Activated naive CD8-positive, alpha-beta T cell treated with anti-CD3 and anti-CD28 coated beads, Interleukin-2, amount 50 U/mL, for 24 hours (primary cell): ENCODE measurements at regions not wholly inside any gene's neighbourhood (a gene's known extent, or its start where the extent isn't known, plus 50 kb on each side); places are given as distances from the start of the nearest gene placed in this dataset.
"Not testable (repeated sequence)": the region's sequence is repeated elsewhere in the genome, so short reads cannot be mapped to it uniquely, and the experiment has no call there.

Experiments
- ATAC-seq: fragments of 150-1000 bp; cut with Tn5 transposase; one replicate; pipeline ENCODE4 v1.10.0; 2021
- DNase-seq: peaks from one replicate; pipeline ENCODE4 v3.0.0; 2021
- H3K27ac Mint-ChIP-seq: one replicate; pipeline ENCODE4 v1.8.0; 2021; ENCODE audit warnings: mild to moderate bottlenecking, mixed read lengths
- H3K27me3 Mint-ChIP-seq: one replicate; pipeline ENCODE4 v1.8.0; 2021; ENCODE audit warnings: mixed read lengths
- H3K36me3 Mint-ChIP-seq: one replicate; pipeline ENCODE4 v1.8.0; 2021; ENCODE audit warnings: low read depth, mixed read lengths
- H3K4me1 Mint-ChIP-seq: one replicate; pipeline ENCODE4 v1.8.0; 2021; ENCODE audit warnings: mixed read lengths
- H3K4me3 Mint-ChIP-seq: one replicate; pipeline ENCODE4 v1.8.0; 2021; ENCODE audit warnings: mild to moderate bottlenecking, moderate library complexity, mixed read lengths
- H3K9me3 Mint-ChIP-seq: one replicate; pipeline ENCODE4 v1.8.0; 2021; ENCODE audit warnings: mixed read lengths

- Mint-ChIP-seq H3K36me3 (no peaks in the 10 kb centered on the region), H3K9me3 (peaks cover 4% of the 10 kb centered on the region), H3K27ac (no peak overlapping the region), H3K4me3 (no peak overlapping the region), H3K27me3 (no peaks in the 10 kb centered on the region), H3K4me1 (no peaks in the 10 kb centered on the region)
- no peak for ATAC-seq
- DNase-seq = no peak
These were observed 689.0 kb downstream of the TDRD15 start for GRCh38 chr2:21812766-21813165.

- Mint-ChIP-seq H3K27ac (no peak overlapping the region), H3K27me3 (no peaks in the 10 kb centered on the region)
These were observed 690.9 kb downstream of the TDRD15 start for GRCh38 chr2:21814588-21815149.

DNA sequence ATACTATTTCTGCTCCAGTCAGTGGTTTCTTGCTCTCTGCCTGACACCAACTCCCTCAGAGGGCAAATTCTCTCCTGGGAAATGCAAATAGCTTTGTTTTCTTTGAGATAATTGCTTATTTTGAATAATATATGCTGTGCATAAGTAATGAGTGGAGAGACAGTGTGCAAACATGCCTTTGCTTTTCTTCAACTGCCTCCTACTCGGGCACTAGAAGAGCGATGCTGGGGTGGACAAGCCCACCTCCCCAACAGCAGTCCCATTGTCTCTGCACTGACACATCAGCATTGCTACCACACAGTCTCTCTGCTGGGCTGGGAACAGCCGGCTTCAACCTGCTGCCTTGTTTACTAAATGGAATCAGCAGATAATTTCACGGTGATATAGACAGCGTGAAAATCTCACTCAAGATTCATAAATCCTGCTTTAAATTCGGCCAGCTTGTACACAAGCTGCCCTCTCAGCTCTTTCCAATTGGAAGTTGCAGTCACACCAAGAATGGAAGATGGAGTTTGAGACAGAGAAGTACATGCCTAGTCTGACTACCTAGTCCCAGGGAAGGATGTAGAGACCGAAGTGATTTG lies 694.5 kb downstream of the TDRD15 start:
- Mint-ChIP-seq H3K4me3 (no peak overlapping the region), H3K4me1 (no peaks in the 10 kb centered on the region), H3K27me3 (no peaks in the 10 kb centered on the region), H3K9me3 (peaks cover 4% of the 10 kb centered on the region), H3K27ac (no peak overlapping the region), H3K36me3 (no peaks in the 10 kb centered on the region)
- no peak for ATAC-seq
- DNase-seq = no peak

More at GRCh38 chr2:21814588-21815149, 690.9 kb downstream of the TDRD15 start:
- Mint-ChIP-seq H3K4me3 (no peak overlapping the region), H3K9me3 (peaks cover 8% of the 10 kb centered on the region), H3K36me3 (no peaks in the 10 kb centered on the region), H3K4me1 (no peaks in the 10 kb centered on the region)
- ATAC-seq = no peak
- DNase-seq = no peak

GRCh38 chr2:21819454-21819853 lies 695.7 kb downstream of the TDRD15 start:
- Mint-ChIP-seq H3K27ac (no peak overlapping the region), H3K27me3 (no peaks in the 10 kb centered on the region), H3K36me3 (no peaks in the 10 kb centered on the region), H3K4me3 (no peak overlapping the region), H3K4me1 (no peaks in the 10 kb centered on the region), H3K9me3 (peaks cover 4% of the 10 kb centered on the region)
- ATAC-seq = no peak
- no peak for DNase-seq

DNA sequence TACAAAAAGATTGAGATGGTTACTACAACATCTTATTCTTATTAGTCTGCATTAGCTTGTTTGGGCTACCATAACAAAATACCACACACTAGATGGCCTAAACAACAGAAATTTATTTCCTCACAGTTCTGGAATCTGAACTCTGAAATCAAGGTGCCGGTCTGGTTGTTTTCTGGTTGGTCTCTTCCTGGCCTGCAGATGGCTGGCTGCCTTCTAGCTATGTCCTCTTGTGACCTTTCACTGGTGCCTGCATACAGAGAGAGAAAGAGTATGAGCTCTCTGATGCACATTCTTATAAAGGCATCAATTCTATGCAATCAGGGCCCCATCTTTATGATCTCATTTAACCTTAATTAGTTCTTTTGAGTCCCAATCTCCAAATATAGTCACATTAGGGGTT lies 696.5 kb downstream of the TDRD15 start:
- no peaks in the 10 kb centered on the region for H3K36me3 Mint-ChIP-seq
- H3K4me3 Mint-ChIP-seq = no peak overlapping the region
- no peaks in the 10 kb centered on the region for H3K27me3 Mint-ChIP-seq
- no peak overlapping the region for H3K27ac Mint-ChIP-seq
- H3K4me1 Mint-ChIP-seq = no peaks in the 10 kb centered on the region
- no peak for ATAC-seq
- DNase-seq = no peak
- peaks cover 4% of the 10 kb centered on the region for H3K9me3 Mint-ChIP-seq

DNA sequence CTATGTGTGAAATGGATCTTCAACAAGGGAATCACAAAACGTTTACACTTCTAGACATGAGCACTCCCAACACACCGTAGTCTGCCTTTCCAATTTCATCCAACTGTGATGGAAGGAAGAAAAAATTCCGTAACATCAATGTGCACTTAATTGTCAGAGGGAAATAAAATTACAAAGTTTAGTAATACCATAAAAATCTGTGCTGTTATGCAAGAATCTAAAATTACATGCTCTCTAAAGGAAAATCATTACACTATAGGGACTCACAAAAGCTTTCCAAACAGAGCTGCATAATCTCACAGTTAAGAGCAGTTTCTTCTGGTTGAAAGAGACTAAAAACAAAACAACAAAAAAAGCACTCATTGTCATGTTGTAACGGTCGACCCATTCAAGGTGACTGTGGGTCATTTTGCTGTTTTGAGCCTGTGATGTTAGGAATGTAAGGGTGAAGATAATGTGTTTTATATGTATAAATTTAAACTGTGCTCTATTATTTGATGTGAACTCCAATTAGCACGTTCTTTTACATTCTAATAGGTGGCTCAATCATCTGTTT lies 698.0 kb downstream of the TDRD15 start:
- H3K4me3 Mint-ChIP-seq = no peak overlapping the region
- no peaks in the 10 kb centered on the region for H3K27me3 Mint-ChIP-seq
- DNase-seq (no peak), ATAC-seq (no peak)
- H3K4me1 Mint-ChIP-seq = no peaks in the 10 kb centered on the region
- no peaks in the 10 kb centered on the region for H3K36me3 Mint-ChIP-seq
- H3K9me3 Mint-ChIP-seq = peaks cover 4% of the 10 kb centered on the region
- no peak overlapping the region for H3K27ac Mint-ChIP-seq

GRCh38 chr2:21822505-21822904 lies 698.7 kb downstream of the TDRD15 start:
- no peaks in the 10 kb centered on the region for H3K27me3 Mint-ChIP-seq
- H3K9me3 Mint-ChIP-seq = peaks cover 6% of the 10 kb centered on the region
- ATAC-seq (no peak), DNase-seq (no peak)
- H3K27ac Mint-ChIP-seq = no peak overlapping the region
- H3K4me3 Mint-ChIP-seq = no peak overlapping the region
- H3K36me3 Mint-ChIP-seq = no peaks in the 10 kb centered on the region
- no peaks in the 10 kb centered on the region for H3K4me1 Mint-ChIP-seq

DNA sequence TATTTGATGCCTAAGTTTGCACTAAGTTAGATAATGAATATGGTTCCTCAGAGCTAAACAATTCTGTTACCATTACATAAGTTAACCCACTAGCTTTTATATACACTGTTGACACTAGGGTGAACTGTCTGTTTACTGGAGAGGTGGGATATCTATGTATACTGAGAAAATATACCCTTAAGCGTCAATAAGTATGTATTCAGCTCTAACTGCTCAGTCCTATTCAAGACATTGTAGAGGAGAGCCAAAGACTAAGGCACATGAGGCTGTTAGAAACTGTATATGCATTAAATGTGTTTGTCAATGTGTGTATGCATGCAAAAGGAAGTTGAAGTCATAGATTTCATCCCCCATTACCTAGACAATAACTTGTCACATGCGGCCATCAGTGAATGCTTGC lies 710.0 kb downstream of the TDRD15 start:
- Mint-ChIP-seq H3K36me3 (no peaks in the 10 kb centered on the region), H3K9me3 (peaks cover 22% of the 10 kb centered on the region), H3K4me3 (no peak overlapping the region), H3K4me1 (no peaks in the 10 kb centered on the region), H3K27ac (no peak overlapping the region), H3K27me3 (no peaks in the 10 kb centered on the region)
- ATAC-seq = no peak
- no peak for DNase-seq

- Mint-ChIP-seq H3K27me3 (no peaks in the 10 kb centered on the region), H3K27ac (no peak overlapping the region), H3K9me3 (peaks cover 11% of the 10 kb centered on the region), H3K4me1 (no peaks in the 10 kb centered on the region), H3K4me3 (no peak overlapping the region), H3K36me3 (no peaks in the 10 kb centered on the region)
- DNase-seq (no peak), ATAC-seq (no peak)
These were observed 712.5 kb downstream of the TDRD15 start for GRCh38 chr2:21836261-21836660.

- DNase-seq (no peak), ATAC-seq (no peak)
- no peaks in the 10 kb centered on the region for H3K36me3 Mint-ChIP-seq
- H3K27ac Mint-ChIP-seq = no peak overlapping the region
- no peaks in the 10 kb centered on the region for H3K27me3 Mint-ChIP-seq
- no peak overlapping the region for H3K4me3 Mint-ChIP-seq
- peaks cover 7% of the 10 kb centered on the region for H3K9me3 Mint-ChIP-seq
- no peaks in the 10 kb centered on the region for H3K4me1 Mint-ChIP-seq
These were observed 713.0 kb downstream of the TDRD15 start for GRCh38 chr2:21836719-21837118.

DNA sequence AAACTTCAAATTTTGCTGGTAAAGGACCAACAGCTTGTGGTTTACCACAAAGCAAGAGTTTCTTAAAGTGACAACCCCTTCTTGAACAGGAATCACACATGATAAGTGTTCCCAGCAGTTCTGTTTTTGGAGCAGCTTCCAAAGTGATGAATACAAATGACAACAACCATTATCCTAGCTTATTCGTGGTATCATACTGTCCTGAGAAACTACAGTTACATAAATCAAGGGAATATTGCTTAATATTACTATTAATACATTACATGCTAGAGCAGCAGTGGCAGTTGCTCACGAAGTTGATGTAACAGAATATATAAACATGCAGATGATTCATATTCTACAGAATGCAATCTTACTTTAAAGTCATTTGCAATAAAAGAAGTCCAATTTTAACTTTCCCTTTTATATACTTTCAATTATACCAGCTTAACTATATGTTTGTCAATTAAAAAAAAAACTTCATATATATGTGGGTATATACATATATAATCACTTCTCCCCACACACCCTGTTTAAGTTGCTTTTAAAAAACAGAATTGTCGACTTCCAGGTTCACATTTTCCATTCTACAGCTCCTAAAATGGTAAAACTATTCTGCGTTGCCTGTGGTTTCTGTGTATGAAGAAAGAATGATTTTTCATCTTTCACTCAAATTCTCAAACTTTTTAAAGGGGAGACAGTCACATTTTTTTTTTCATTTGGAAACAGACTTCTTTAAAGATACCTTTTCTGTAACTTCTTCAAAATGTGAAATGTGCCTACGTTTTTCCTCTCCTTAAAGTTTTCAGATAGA lies 713.6 kb downstream of the TDRD15 start:
- Mint-ChIP-seq H3K36me3 (no peaks in the 10 kb centered on the region), H3K4me3 (no peak overlapping the region), H3K9me3 (peaks cover 4% of the 10 kb centered on the region), H3K27ac (no peak overlapping the region), H3K4me1 (no peaks in the 10 kb centered on the region), H3K27me3 (no peaks in the 10 kb centered on the region)
- DNase-seq (no peak), ATAC-seq (no peak)

DNA sequence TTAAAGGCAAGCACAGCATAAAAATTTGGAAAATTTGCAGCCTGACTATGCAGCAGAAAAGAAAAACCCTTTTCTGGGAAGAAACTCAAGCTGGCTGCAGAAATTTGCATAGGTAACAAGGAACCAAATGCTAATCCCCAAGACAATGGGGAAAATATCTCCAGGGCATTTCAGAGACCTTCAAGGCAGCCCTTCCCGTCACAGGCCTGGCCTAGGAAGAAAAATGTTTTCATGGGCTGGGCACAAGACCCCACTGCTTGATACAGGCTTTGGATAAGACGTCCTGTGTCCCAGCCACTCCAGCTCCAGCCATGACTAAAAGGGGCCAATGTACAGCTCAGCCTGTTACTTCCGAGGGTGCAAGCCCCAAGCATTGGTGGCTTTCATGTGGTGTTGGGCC lies 717.6 kb downstream of the TDRD15 start:
- no peak for ATAC-seq
- H3K27ac Mint-ChIP-seq = no peak overlapping the region
- no peaks in the 10 kb centered on the region for H3K27me3 Mint-ChIP-seq
- H3K4me3 Mint-ChIP-seq = no peak overlapping the region
- H3K4me1 Mint-ChIP-seq = no peaks in the 10 kb centered on the region
- DNase-seq = no peak
- no peaks in the 10 kb centered on the region for H3K36me3 Mint-ChIP-seq
- peaks cover 1% of the 10 kb centered on the region for H3K9me3 Mint-ChIP-seq

DNA sequence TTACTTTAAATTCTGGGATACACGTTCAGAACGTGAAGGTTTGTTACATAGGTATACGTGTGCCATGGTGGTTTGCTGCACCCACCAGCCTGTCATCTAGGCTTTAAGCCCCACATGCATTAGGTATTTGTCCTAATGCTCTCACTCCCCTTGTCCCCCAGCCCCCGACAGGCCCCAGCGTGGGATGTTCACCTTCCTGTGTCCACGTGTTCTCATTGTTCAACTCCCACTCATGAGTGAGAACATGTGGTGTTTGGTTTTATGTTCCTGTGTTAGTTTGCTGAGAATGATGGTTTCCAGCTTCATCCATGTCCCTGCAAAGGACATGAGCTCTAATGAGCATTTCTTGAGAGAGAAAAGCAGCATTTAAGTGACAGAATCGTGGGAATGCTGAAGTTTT lies 726.6 kb downstream of the TDRD15 start:
- not testable (repeated sequence) for ATAC-seq, H3K27ac Mint-ChIP-seq, H3K4me3 Mint-ChIP-seq, H3K36me3 Mint-ChIP-seq, H3K4me1 Mint-ChIP-seq, H3K27me3 Mint-ChIP-seq, H3K9me3 Mint-ChIP-seq, DNase-seq

GRCh38 chr2:21854938-21855337 lies 731.2 kb downstream of the TDRD15 start:
- Mint-ChIP-seq H3K4me3 (no peak overlapping the region), H3K36me3 (no peaks in the 10 kb centered on the region), H3K27ac (no peak overlapping the region), H3K4me1 (no peaks in the 10 kb centered on the region), H3K9me3 (peaks cover 7% of the 10 kb centered on the region), H3K27me3 (no peaks in the 10 kb centered on the region)
- no peak for ATAC-seq
- no peak for DNase-seq

DNA sequence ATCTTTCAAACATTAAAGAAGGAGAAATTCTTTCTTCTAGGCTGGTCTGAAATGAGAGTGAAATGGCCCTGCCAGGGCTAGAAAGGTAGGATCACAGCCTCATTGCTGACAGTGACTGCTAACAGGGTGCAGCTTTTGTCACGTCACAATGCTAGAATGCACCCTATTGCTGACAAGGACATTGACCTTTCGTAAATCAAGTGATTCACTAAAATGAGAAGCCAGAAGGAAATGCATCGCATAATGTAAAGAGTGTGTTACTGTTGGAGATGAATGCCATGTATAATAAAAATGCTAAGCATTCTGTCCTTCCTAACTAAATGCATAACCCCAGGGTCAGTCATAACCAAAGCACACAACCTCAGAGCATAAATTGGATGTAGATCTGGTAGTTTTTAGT lies 732.9 kb downstream of the TDRD15 start:
- DNase-seq (no peak), ATAC-seq (no peak)
- Mint-ChIP-seq H3K36me3 (no peaks in the 10 kb centered on the region), H3K4me3 (no peak overlapping the region), H3K27ac (no peak overlapping the region), H3K4me1 (no peaks in the 10 kb centered on the region), H3K9me3 (peaks cover 3% of the 10 kb centered on the region), H3K27me3 (no peaks in the 10 kb centered on the region)
